ENCODE measurements at regions not wholly inside any gene's neighbourhood (a gene's known extent, or its start where the extent isn't known, plus 50 kb on each side); places are given as distances from the start of the nearest gene placed in this dataset.

DNA sequence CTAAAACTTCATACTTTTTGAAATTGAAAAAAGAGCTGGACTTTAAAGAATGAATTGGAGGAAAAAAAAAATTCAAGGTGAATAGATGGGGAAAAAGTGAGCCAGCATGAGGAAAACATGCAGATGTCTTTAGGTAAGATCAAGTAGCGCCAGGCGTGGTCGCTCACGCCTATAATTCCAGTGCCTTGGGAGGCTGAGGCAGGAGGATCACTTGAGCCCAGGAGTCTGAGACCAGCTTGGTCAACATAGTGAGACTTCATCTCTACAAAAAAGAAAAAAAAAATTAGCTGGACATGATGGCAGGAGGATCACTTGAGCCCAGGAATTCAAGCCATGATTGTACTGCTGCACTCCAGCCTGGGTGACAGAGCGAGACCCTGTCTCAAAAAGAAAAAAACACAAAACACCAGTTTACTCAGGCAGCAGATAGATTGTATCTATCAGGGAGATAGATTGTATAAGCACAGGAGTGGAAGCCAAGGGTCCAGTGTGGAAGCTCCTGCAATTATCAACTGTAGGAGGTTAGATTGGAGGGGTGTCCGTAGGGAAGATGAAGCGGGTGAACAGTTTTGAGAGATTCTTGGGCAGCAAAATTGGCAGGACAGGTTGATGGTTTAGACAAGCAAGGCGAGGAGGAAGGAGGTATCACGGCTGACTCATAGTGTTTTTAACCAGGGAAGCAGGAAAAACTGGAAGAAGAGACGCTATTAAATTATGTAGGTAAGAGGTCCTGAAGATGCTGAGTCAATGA lies 97.6 kb upstream of the ZNF217 start:
- Mint-ChIP-seq H3K4me1 (peaks cover 10 to 24% (median 19%) of the 10 kb centered on the region in 4 donors), H3K36me3 (no peaks in the 10 kb centered on the region), H3K4me3 (peak overlapping the region in 3 of 8 donors; percentile 3 to 22 (median 21)), H3K27me3 (no peaks in the 10 kb centered on the region), H3K27ac (peak overlapping the region in 6 of 7 donors; percentile 10 to 86 (median 58)), H3K9me3 (no peaks in the 10 kb centered on the region)
- Histone ChIP-seq H3K9me3 (ENCODE audit: control insufficient read depth in 1 of 2, low read length in 2 of 2) (no peaks in the 10 kb centered on the region), H3K4me1 (ENCODE audit: insufficient read depth, low read length) (peaks cover 11% of the 10 kb centered on the region), H3K36me3 (ENCODE audit: insufficient read depth, low read length) (no peaks in the 10 kb centered on the region), H3K27me3 (ENCODE audit: insufficient read depth, low read length) (no peaks in the 10 kb centered on the region), H3K27ac (ENCODE audit: low read depth, low read length) (no peak overlapping the region), H3K4me3 (ENCODE audit: low read length in 2 of 2) (no peak overlapping the region)
- POLR2A ChIA-PET (ENCODE audit: partially characterized antibody) = interaction anchor here (1.4 to 1.7 kb wide), 3 partner anchors 38 to 97 kb away, joined by 3 to 5 read pairs (median 3); partner anchors contain the start of gene ZNF217
- intact Hi-C loops (cut with micrococcal nuclease) = no loop called here
- DNase-seq = no peak
- CTCF ChIA-PET (ENCODE audit: partially characterized antibody) = interaction anchor here (0.8 to 1.4 kb wide), 4 partner anchors 49 to 225 kb away, joined by 3 read pairs; no protein-coding TSS in a partner anchor

DNA sequence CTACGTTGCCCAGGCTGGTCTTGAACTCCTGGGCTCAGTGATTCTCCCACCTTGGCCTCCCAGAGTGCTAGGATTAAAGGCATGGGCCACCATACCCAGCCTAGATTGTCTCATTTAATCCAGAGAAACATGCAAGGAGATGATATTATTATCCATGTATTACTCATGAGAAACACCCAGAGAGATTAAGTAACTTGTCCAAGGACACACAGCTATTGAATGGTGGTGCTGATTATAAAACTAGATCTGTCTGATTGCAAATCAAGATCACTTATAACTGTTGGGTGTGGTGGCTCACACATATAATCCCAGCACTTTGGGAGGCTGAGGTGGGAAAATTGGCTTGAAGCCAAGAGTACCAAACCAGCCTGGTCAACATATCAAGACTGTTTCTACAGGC lies 94.4 kb upstream of the ZNF217 start:
- H3K27ac Mint-ChIP-seq = peak overlapping the region in 2 of 7 donors; percentile 13 to 63

DNA sequence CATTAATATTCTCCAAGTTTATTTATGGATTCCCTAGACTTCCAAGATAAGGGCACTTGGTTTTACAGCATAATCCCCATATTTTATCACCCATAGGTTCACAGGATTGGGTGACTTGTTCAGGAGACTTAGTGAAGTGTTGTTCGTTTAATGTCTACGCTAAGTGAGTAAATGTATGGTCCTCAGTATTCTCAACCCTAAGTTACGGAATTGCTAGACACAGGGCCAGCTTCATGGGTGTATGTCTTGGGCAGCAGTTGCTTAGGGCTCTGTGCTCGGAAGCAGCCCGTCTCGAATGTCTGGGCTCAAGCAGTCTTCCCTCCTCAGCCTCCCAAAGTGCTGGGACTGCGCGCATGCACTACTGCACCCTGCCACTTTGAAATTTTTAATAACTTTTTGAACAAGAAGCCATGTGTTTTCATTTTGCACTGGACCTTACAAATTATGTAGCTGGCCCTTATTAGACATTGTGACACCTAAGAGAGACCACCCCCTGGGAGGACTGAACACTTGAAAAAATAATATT lies 91.5 kb upstream of the ZNF217 start:
- Histone ChIP-seq H3K4me3 (ENCODE audit: low read length in 2 of 2) (no peak overlapping the region), H3K9me3 (ENCODE audit: control insufficient read depth in 1 of 2, low read length in 2 of 2) (no peaks in the 10 kb centered on the region), H3K27me3 (ENCODE audit: insufficient read depth, low read length) (no peaks in the 10 kb centered on the region), H3K27ac (ENCODE audit: low read depth, low read length) (no peak overlapping the region), H3K4me1 (ENCODE audit: insufficient read depth, low read length) (peaks cover 10% of the 10 kb centered on the region), H3K36me3 (ENCODE audit: insufficient read depth, low read length) (no peaks in the 10 kb centered on the region)
- H3K4me3 Mint-ChIP-seq = no peak overlapping the region
- no peaks in the 10 kb centered on the region for H3K27me3 Mint-ChIP-seq
- peak overlapping the region in 2 of 7 donors; percentile 8 to 11 for H3K27ac Mint-ChIP-seq
- intact Hi-C loops (cut with micrococcal nuclease) = no loop called here
- no peaks in the 10 kb centered on the region for H3K9me3 Mint-ChIP-seq
- POLR2A ChIA-PET (ENCODE audit: partially characterized antibody) = interaction anchor here (0.9 to 2.2 kb wide), 7 partner anchors 24 to 231 kb away, joined by 3 to 8 read pairs (median 4); no protein-coding TSS in a partner anchor
- CTCF ChIA-PET (ENCODE audit: partially characterized antibody) = interaction anchor here (1.3 kb wide), 1 partner anchor 24 kb away, joined by 3 read pairs; no protein-coding TSS in a partner anchor
- H3K4me1 Mint-ChIP-seq = peaks cover 7 to 9% (median 8%) of the 10 kb centered on the region in 4 donors
- no peaks in the 10 kb centered on the region for H3K36me3 Mint-ChIP-seq
- no peak for DNase-seq

More for the DNA sequence above, 94.4 kb upstream of the ZNF217 start:
- no peaks in the 10 kb centered on the region for H3K27me3 Mint-ChIP-seq
- CTCF ChIA-PET (ENCODE audit: partially characterized antibody) = interaction anchor here (1.2 kb wide), 1 partner anchor 13 kb away, joined by 3 read pairs; no protein-coding TSS in a partner anchor
- Histone ChIP-seq H3K9me3 (ENCODE audit: control insufficient read depth in 1 of 2, low read length in 2 of 2) (no peaks in the 10 kb centered on the region), H3K4me1 (ENCODE audit: insufficient read depth, low read length) (peaks cover 14% of the 10 kb centered on the region), H3K36me3 (ENCODE audit: insufficient read depth, low read length) (no peaks in the 10 kb centered on the region), H3K4me3 (ENCODE audit: low read length in 2 of 2) (no peak overlapping the region), H3K27ac (ENCODE audit: low read depth, low read length) (no peak overlapping the region), H3K27me3 (ENCODE audit: insufficient read depth, low read length) (no peaks in the 10 kb centered on the region)
- intact Hi-C loops (cut with micrococcal nuclease) = no loop called here
- no peaks in the 10 kb centered on the region for H3K9me3 Mint-ChIP-seq
- H3K36me3 Mint-ChIP-seq = no peaks in the 10 kb centered on the region
- no peak for DNase-seq
- POLR2A ChIA-PET (ENCODE audit: partially characterized antibody) = no interaction called here
- H3K4me3 Mint-ChIP-seq = no peak overlapping the region
- H3K4me1 Mint-ChIP-seq = peaks cover 9 to 28% (median 22%) of the 10 kb centered on the region in 4 donors

DNA sequence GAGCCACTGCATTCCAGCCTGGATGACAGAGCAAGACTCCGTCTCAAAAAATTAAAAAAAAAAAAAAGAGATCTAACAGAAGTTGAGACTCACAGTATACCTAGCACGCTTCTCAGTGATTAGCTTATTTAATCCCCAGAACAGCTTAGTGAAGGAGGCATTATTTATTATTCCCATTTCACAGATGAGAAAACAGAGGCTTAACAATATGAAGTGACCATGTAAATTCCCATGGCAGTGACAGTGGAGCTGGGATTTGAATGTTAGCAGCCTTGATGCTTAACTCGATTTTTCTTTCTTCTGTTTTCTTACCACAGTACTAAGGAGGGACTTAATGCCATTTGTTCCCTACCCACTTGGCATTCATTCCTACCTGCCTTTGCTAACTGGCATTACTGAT lies 89.9 kb upstream of the ZNF217 start:
- H3K36me3 Mint-ChIP-seq = no peaks in the 10 kb centered on the region
- POLR2A ChIA-PET (ENCODE audit: partially characterized antibody) = interaction anchor here (0.6 to 0.7 kb wide), 2 partner anchors 55 to 57 kb away, joined by 3 read pairs; no protein-coding TSS in a partner anchor
- intact Hi-C loops (cut with micrococcal nuclease) = no loop called here

GRCh38 chr20:53681352-53682212 lies 87.9 kb upstream of the ZNF217 start:
- Mint-ChIP-seq H3K9me3 (no peaks in the 10 kb centered on the region), H3K27me3 (no peaks in the 10 kb centered on the region), H3K36me3 (no peaks in the 10 kb centered on the region), H3K27ac (peak overlapping the region in 1 of 7 donors; percentile 24), H3K4me3 (no peak overlapping the region), H3K4me1 (peaks cover 12 to 22% (median 18%) of the 10 kb centered on the region in 4 donors)
- DNase-seq = no peak
- CTCF ChIA-PET (ENCODE audit: partially characterized antibody) = interaction anchor here (1.4 kb wide), 1 partner anchor 16 kb away, joined by 3 read pairs; no protein-coding TSS in a partner anchor
- Histone ChIP-seq H3K4me1 (ENCODE audit: insufficient read depth, low read length) (peaks cover 16% of the 10 kb centered on the region), H3K36me3 (ENCODE audit: insufficient read depth, low read length) (no peaks in the 10 kb centered on the region), H3K9me3 (ENCODE audit: control insufficient read depth in 1 of 2, low read length in 2 of 2) (no peaks in the 10 kb centered on the region), H3K27me3 (ENCODE audit: insufficient read depth, low read length) (no peaks in the 10 kb centered on the region), H3K4me3 (ENCODE audit: low read length in 2 of 2) (no peak overlapping the region), H3K27ac (ENCODE audit: low read depth, low read length) (no peak overlapping the region)
- POLR2A ChIA-PET (ENCODE audit: partially characterized antibody) = interaction anchor here (1.4 kb wide), 1 partner anchor 39 kb away, joined by 4 read pairs; no protein-coding TSS in a partner anchor
- intact Hi-C loops (cut with micrococcal nuclease) = no loop called here

More for the DNA sequence above, 89.9 kb upstream of the ZNF217 start:
- no peak overlapping the region for H3K27ac ChIP-seq (ENCODE audit: low read depth, low read length)
- Mint-ChIP-seq H3K9me3 (no peaks in the 10 kb centered on the region), H3K4me3 (no peak overlapping the region), H3K4me1 (peaks cover 7 to 12% (median 9%) of the 10 kb centered on the region in 4 donors), H3K27me3 (no peaks in the 10 kb centered on the region), H3K27ac (no peak overlapping the region)
- no peak overlapping the region for H3K4me3 ChIP-seq (ENCODE audit: low read length in 2 of 2)
- H3K36me3 ChIP-seq (ENCODE audit: insufficient read depth, low read length) = no peaks in the 10 kb centered on the region
- CTCF ChIA-PET (ENCODE audit: partially characterized antibody) = interaction anchor here (0.5 to 1.3 kb wide), 4 partner anchors 9 to 232 kb away, joined by 3 to 4 read pairs (median 3); no protein-coding TSS in a partner anchor
- H3K9me3 ChIP-seq (ENCODE audit: control insufficient read depth in 1 of 2, low read length in 2 of 2) = no peaks in the 10 kb centered on the region
- peaks cover 12% of the 10 kb centered on the region for H3K4me1 ChIP-seq (ENCODE audit: insufficient read depth, low read length)
- no peak for DNase-seq
- H3K27me3 ChIP-seq (ENCODE audit: insufficient read depth, low read length) = no peaks in the 10 kb centered on the region

GRCh38 chr20:53679597-53680309 lies 86.1 kb upstream of the ZNF217 start:
- DNase-seq = no peak
- no peaks in the 10 kb centered on the region for H3K9me3 ChIP-seq (ENCODE audit: control insufficient read depth in 1 of 2, low read length in 2 of 2)
- H3K27me3 Mint-ChIP-seq = no peaks in the 10 kb centered on the region
- CTCF ChIA-PET (ENCODE audit: partially characterized antibody) = no interaction called here
- H3K36me3 ChIP-seq (ENCODE audit: insufficient read depth, low read length) = no peaks in the 10 kb centered on the region
- no peak overlapping the region for H3K27ac ChIP-seq (ENCODE audit: low read depth, low read length)
- POLR2A ChIA-PET (ENCODE audit: partially characterized antibody) = no interaction called here
- H3K4me3 ChIP-seq (ENCODE audit: low read length in 2 of 2) = no peak overlapping the region
- peaks cover 5 to 13% (median 9%) of the 10 kb centered on the region in 4 donors for H3K4me1 Mint-ChIP-seq
- H3K36me3 Mint-ChIP-seq = no peaks in the 10 kb centered on the region
- H3K4me1 ChIP-seq (ENCODE audit: insufficient read depth, low read length) = peaks cover 6% of the 10 kb centered on the region
- peak overlapping the region in 1 of 7 donors; percentile 51 for H3K27ac Mint-ChIP-seq
- no peak overlapping the region for H3K4me3 Mint-ChIP-seq
- intact Hi-C loops (cut with micrococcal nuclease) = no loop called here
- no peaks in the 10 kb centered on the region for H3K9me3 Mint-ChIP-seq
- H3K27me3 ChIP-seq (ENCODE audit: insufficient read depth, low read length) = no peaks in the 10 kb centered on the region
